ENCODE measurements at regions not wholly inside any gene's neighbourhood (a gene's known extent, or its start where the extent isn't known, plus 50 kb on each side); places are given as distances from the start of the nearest gene placed in this dataset.

GRCh38 chr9:95611354-95611753 is 94.6 kb upstream of the PTCH1 start:
- Histone ChIP-seq H3K36me3 (ENCODE audit: control insufficient read depth, insufficient read depth, low read length) (no peaks in the 10 kb centered on the region), H3K4me1 (ENCODE audit: control insufficient read depth, insufficient read depth, low read length) (peaks cover 11% of the 10 kb centered on the region), H3K27ac (ENCODE audit: insufficient read depth, low read depth, low read length, poor library complexity, severe bottlenecking) (no peak overlapping the region), H3K4me3 (ENCODE audit: insufficient read depth, low read depth, low read length) (no peak overlapping the region), H3K27me3 (ENCODE audit: control insufficient read depth, insufficient read depth, low read length, poor library complexity, severe bottlenecking) (no peaks in the 10 kb centered on the region), H3K9me3 (ENCODE audit: control insufficient read depth, low read length) (no peaks in the 10 kb centered on the region)
- WGBS, 2 experiments, result 88% methylated on average over 5 of the region's 5 CpGs

DNA sequence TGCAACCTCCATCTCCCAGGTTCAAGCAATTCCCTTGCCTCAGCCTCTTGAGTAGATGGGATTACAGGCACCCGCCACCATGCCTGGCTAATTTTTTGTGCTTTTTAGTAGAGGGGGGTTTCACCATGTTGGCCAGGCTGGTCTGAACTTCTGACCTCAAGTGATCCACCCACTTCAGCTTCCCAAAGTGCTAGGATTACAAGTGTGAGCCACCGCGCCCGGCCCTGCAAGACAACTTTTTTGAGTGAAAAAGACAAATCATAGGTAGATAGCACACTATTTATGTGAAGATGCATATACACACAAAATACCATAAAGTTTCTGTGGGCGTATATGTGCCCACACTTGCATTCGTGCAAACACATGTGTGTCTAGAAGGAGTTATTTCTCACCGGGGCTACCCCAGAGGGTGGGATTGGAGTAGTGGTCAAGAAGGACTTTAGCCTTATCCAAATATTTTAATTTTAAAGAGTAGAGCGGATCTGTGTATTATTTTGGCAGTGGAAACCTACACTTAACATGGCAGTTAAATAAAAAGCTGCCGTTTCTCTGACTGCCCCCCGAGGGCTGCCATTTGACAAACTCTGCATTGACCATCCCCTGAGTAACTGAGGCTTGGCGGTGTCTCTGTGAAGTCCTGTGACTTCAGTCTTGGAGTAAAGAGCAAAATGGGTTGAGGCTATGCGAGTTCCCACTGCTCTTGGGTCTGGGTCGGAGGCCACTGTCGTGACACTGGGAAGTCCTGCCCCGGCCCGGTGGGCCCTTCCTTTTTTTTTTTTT is 93.4 kb upstream of the PTCH1 start:
- no peaks in the 10 kb centered on the region for H3K9me3 ChIP-seq (ENCODE audit: control insufficient read depth, low read length)
- no peak overlapping the region for H3K4me3 ChIP-seq (ENCODE audit: insufficient read depth, low read depth, low read length)
- 91 to 94% methylated on average over 16 of the region's 16 CpGs for WGBS, 2 experiments
- H3K27ac ChIP-seq (ENCODE audit: insufficient read depth, low read depth, low read length, poor library complexity, severe bottlenecking), result no peak overlapping the region
- H3K27me3 ChIP-seq (ENCODE audit: control insufficient read depth, insufficient read depth, low read length, poor library complexity, severe bottlenecking), result no peaks in the 10 kb centered on the region
- peaks cover 19% of the 10 kb centered on the region for H3K4me1 ChIP-seq (ENCODE audit: control insufficient read depth, insufficient read depth, low read length)
- H3K36me3 ChIP-seq (ENCODE audit: control insufficient read depth, insufficient read depth, low read length), result no peaks in the 10 kb centered on the region

DNA sequence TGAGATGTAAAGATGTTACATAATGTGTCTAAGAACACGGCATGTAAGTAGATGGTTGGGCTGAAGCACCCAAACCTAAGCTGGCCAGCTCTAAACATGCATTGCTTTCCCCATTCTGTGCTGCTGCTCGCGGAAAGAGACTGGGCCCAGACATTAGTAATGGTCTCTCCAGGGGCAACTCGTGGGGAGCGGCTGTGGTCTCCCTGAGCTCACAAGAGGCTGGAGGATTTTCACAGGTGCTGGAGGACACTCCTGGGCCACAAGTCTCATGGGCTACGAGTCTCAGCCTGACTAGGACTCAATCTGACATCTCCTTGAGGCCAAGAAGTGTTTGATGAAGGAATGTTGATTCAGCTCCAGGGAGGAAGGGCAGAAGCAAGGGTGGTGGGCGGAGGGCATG is 92.7 kb upstream of the PTCH1 start:
- WGBS, 2 experiments, result 93 to 95% methylated on average over 7 of the region's 7 CpGs
- no peak overlapping the region for H3K4me3 ChIP-seq (ENCODE audit: insufficient read depth, low read depth, low read length)

DNA sequence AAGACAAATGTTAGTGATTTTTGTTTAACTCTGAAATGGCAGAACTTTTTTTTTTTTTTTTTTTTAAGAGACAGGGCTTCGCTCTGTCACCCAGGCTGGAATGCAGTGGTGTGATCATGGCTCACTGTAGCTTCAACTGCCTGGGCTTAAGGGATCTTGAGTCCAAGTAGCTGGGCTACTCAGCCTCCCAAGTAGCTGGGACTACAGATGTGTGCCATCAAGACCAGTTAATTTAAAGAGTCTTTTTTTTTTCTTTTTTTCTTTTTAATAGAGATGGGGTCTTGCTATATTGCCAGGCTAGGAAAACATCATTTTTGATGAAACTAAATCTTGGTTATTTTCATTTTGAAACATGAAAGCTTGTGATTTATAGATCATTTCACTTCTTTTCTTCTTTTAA is 91.6 kb upstream of the PTCH1 start:
- H3K27me3 ChIP-seq (ENCODE audit: control insufficient read depth, insufficient read depth, low read length, poor library complexity, severe bottlenecking), result peaks cover under 1% of the 10 kb centered on the region
- H3K4me1 ChIP-seq (ENCODE audit: control insufficient read depth, insufficient read depth, low read length), result peaks cover 27% of the 10 kb centered on the region
- 95 to 100% methylated on average over 1 of the region's 1 CpG for WGBS, 2 experiments
- no peak overlapping the region for H3K27ac ChIP-seq (ENCODE audit: insufficient read depth, low read depth, low read length, poor library complexity, severe bottlenecking)
- no peaks in the 10 kb centered on the region for H3K36me3 ChIP-seq (ENCODE audit: control insufficient read depth, insufficient read depth, low read length)
- H3K9me3 ChIP-seq (ENCODE audit: control insufficient read depth, low read length), result no peaks in the 10 kb centered on the region
- H3K4me3 ChIP-seq (ENCODE audit: insufficient read depth, low read depth, low read length), result no peak overlapping the region

More for the DNA sequence above, 92.7 kb upstream of the PTCH1 start:
- Histone ChIP-seq H3K4me1 (ENCODE audit: control insufficient read depth, insufficient read depth, low read length) (peaks cover 26% of the 10 kb centered on the region), H3K36me3 (ENCODE audit: control insufficient read depth, insufficient read depth, low read length) (no peaks in the 10 kb centered on the region), H3K9me3 (ENCODE audit: control insufficient read depth, low read length) (no peaks in the 10 kb centered on the region), H3K27me3 (ENCODE audit: control insufficient read depth, insufficient read depth, low read length, poor library complexity, severe bottlenecking) (no peaks in the 10 kb centered on the region), H3K27ac (ENCODE audit: insufficient read depth, low read depth, low read length, poor library complexity, severe bottlenecking) (no peak overlapping the region)

GRCh38 chr9:95607507-95607906 is 90.7 kb upstream of the PTCH1 start:
- H3K27ac ChIP-seq (ENCODE audit: insufficient read depth, low read depth, low read length, poor library complexity, severe bottlenecking), result no peak overlapping the region

DNA sequence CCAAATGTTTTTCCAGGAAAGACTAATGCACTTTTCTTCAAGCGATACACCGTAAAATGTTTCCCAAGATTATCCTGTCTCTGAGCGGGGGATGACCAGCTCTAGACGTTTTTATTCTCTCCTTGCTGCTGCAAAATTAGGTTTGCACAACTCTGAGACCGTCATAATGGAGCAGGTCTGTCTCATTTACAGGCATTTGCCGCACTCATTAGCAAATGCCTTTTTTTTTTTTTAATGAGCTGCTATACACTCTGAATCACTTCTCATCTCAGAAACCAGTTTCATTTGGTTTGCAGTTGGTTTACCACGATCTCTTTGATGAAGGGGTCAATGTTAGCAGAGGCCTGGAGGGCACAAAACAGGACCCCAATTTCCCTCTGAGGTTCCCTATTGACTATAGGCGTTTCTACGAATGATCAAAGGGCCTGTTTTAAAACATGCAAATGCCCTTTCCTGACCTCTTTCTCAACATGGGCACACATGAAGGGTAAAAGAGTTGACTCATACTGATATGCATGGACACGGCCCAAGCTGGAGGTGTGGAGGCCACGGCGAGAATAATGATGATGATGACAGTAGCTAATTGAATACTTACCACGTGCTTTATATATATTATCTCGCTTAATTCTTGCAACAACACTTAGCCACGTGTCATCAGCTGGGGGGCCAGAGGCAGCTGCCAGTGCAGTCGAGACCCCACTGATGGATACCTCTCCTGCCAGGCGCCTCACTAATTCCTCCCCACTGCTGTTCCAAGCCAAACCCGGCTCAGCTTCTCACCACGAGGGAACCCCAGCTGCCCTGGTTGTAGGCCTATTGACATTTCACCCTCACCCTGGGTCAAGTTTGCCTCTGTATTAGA is 89.9 kb upstream of the PTCH1 start:
- Histone ChIP-seq H3K9me3 (ENCODE audit: control insufficient read depth, low read length) (no peaks in the 10 kb centered on the region), H3K4me1 (ENCODE audit: control insufficient read depth, insufficient read depth, low read length) (peaks cover 27% of the 10 kb centered on the region), H3K36me3 (ENCODE audit: control insufficient read depth, insufficient read depth, low read length) (no peaks in the 10 kb centered on the region), H3K27ac (ENCODE audit: insufficient read depth, low read depth, low read length, poor library complexity, severe bottlenecking) (peak overlapping the region; percentile 79), H3K4me3 (ENCODE audit: insufficient read depth, low read depth, low read length) (no peak overlapping the region), H3K27me3 (ENCODE audit: control insufficient read depth, insufficient read depth, low read length, poor library complexity, severe bottlenecking) (peaks cover 6% of the 10 kb centered on the region)
- WGBS, 2 experiments, result 89% methylated on average over 19 of the region's 19 CpGs

More at GRCh38 chr9:95607507-95607906, 90.7 kb upstream of the PTCH1 start:
- Histone ChIP-seq H3K9me3 (ENCODE audit: control insufficient read depth, low read length) (no peaks in the 10 kb centered on the region), H3K36me3 (ENCODE audit: control insufficient read depth, insufficient read depth, low read length) (no peaks in the 10 kb centered on the region), H3K4me1 (ENCODE audit: control insufficient read depth, insufficient read depth, low read length) (peaks cover 27% of the 10 kb centered on the region), H3K4me3 (ENCODE audit: insufficient read depth, low read depth, low read length) (no peak overlapping the region), H3K27me3 (ENCODE audit: control insufficient read depth, insufficient read depth, low read length, poor library complexity, severe bottlenecking) (peaks cover 6% of the 10 kb centered on the region)
- 93 to 95% methylated on average over 5 of the region's 5 CpGs for WGBS, 2 experiments

- H3K4me1 ChIP-seq (ENCODE audit: control insufficient read depth, insufficient read depth, low read length), result peaks cover 27% of the 10 kb centered on the region
- no peak overlapping the region for H3K4me3 ChIP-seq (ENCODE audit: insufficient read depth, low read depth, low read length)
- H3K27ac ChIP-seq (ENCODE audit: insufficient read depth, low read depth, low read length, poor library complexity, severe bottlenecking), result peak overlapping the region; percentile 79
- no peaks in the 10 kb centered on the region for H3K36me3 ChIP-seq (ENCODE audit: control insufficient read depth, insufficient read depth, low read length)
- WGBS, 2 experiments, result 88 to 90% methylated on average over 10 of the region's 10 CpGs
- H3K9me3 ChIP-seq (ENCODE audit: control insufficient read depth, low read length), result no peaks in the 10 kb centered on the region
- H3K27me3 ChIP-seq (ENCODE audit: control insufficient read depth, insufficient read depth, low read length, poor library complexity, severe bottlenecking), result peaks cover 6% of the 10 kb centered on the region
These were observed 89.2 kb upstream of the PTCH1 start for GRCh38 chr9:95605816-95606488.

GRCh38 chr9:95605101-95605500 is 88.3 kb upstream of the PTCH1 start:
- Histone ChIP-seq H3K9me3 (ENCODE audit: control insufficient read depth, low read length) (no peaks in the 10 kb centered on the region), H3K4me1 (ENCODE audit: control insufficient read depth, insufficient read depth, low read length) (peaks cover 27% of the 10 kb centered on the region), H3K27ac (ENCODE audit: insufficient read depth, low read depth, low read length, poor library complexity, severe bottlenecking) (peak overlapping the region; percentile 79), H3K36me3 (ENCODE audit: control insufficient read depth, insufficient read depth, low read length) (no peaks in the 10 kb centered on the region), H3K27me3 (ENCODE audit: control insufficient read depth, insufficient read depth, low read length, poor library complexity, severe bottlenecking) (peaks cover 6% of the 10 kb centered on the region), H3K4me3 (ENCODE audit: insufficient read depth, low read depth, low read length) (no peak overlapping the region)
- WGBS, 2 experiments, result 47% methylated on average over 6 of the region's 6 CpGs

DNA sequence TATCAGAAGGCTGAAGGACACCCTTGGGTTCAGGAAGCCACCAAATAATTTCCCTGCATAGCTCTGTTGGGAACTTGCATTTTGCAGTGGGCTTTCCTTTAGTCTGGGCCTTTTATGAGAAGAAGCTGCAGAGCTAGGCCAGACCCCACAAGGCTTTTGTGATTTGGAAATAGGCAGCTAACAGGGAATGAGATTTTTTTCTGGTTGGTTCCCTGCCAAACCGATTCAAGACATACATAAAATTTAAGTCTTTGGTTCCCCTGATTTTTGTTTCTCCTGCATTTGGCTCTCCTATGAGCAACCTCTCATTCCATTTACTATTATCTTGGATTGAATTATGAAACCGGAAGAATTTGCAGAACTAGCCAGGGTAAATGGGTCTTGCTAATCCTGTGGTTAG is 81.5 kb upstream of the PTCH1 start:
- Histone ChIP-seq H3K4me1 (ENCODE audit: control insufficient read depth, insufficient read depth, low read length) (no peaks in the 10 kb centered on the region), H3K27ac (ENCODE audit: insufficient read depth, low read depth, low read length, poor library complexity, severe bottlenecking) (no peak overlapping the region), H3K27me3 (ENCODE audit: control insufficient read depth, insufficient read depth, low read length, poor library complexity, severe bottlenecking) (peaks cover 4% of the 10 kb centered on the region), H3K36me3 (ENCODE audit: control insufficient read depth, insufficient read depth, low read length) (no peaks in the 10 kb centered on the region), H3K9me3 (ENCODE audit: control insufficient read depth, low read length) (no peaks in the 10 kb centered on the region), H3K4me3 (ENCODE audit: insufficient read depth, low read depth, low read length) (no peak overlapping the region)
- 91 to 100% methylated on average over 2 of the region's 2 CpGs for WGBS, 2 experiments

Data from ectodermal cell (in vitro differentiated cells).